Liver (tissue), 8 donors: ENCODE measurements at regions not wholly inside any gene's neighbourhood (a gene's known extent, or its start where the extent isn't known, plus 50 kb on each side); places are given as distances from the start of the nearest gene placed in this dataset.

Experiments
- DNase-seq: peaks from one replicate; pipeline ENCODE4 v3.0.0-alpha.2; 2017; ENCODE audit warnings: low spot score
- H3K27ac ChIP-seq, 2 donors: one replicate each; pipeline ENCODE4 v1.7.0; 2013; ENCODE audit warnings: inconsistent platforms in 2 of 2, low read length in 2 of 2, control low read depth in 1 of 2, low read depth in 1 of 2, mild to moderate bottlenecking in 1 of 2
- H3K27me3 ChIP-seq, 4 donors: one replicate each; pipeline versions ENCODE4 v1.6.1 to v1.7.0; 2013; ENCODE audit warnings: low read length in 3 of 4, inconsistent platforms in 1 of 4, mild to moderate bottlenecking in 1 of 4, moderate library complexity in 1 of 4; ENCODE audit not compliant: control insufficient read depth in 4 of 4, insufficient read depth in 4 of 4
- H3K36me3 ChIP-seq, 4 donors: one replicate each; pipeline versions ENCODE4 v1.6.1 to v1.7.0; 2013; ENCODE audit warnings: low read length in 3 of 4, mild to moderate bottlenecking in 3 of 4, low read depth in 1 of 4, moderate library complexity in 1 of 4; ENCODE audit not compliant: control insufficient read depth in 4 of 4, insufficient read depth in 3 of 4
- H3K4me1 ChIP-seq, 4 donors: one replicate each; pipeline versions ENCODE4 v1.6.1 to v1.7.0; 2013; ENCODE audit warnings: low read length in 3 of 4, mild to moderate bottlenecking in 3 of 4, moderate library complexity in 1 of 4; ENCODE audit not compliant: control insufficient read depth in 4 of 4, insufficient read depth in 4 of 4
- H3K4me3 ChIP-seq, 3 donors: one replicate each; pipeline versions ENCODE4 v1.6.1 to v1.7.0; 2013; ENCODE audit warnings: low read length in 3 of 3, control low read depth in 1 of 3, low read depth in 1 of 3, mild to moderate bottlenecking in 1 of 3
- H3K9ac ChIP-seq, 2 donors: one replicate each; pipeline ENCODE4 v1.7.0; 2013; ENCODE audit warnings: low read length in 2 of 2, mild to moderate bottlenecking in 2 of 2, moderate library complexity in 2 of 2, control low read depth in 1 of 2, low read depth in 1 of 2
- H3K9me3 ChIP-seq, 4 donors: one replicate each; pipeline versions ENCODE4 v1.6.1 to v1.7.0; 2013; ENCODE audit warnings: low read length in 3 of 4; ENCODE audit not compliant: control insufficient read depth in 4 of 4
- ATF3 ChIP-seq: IDR thresholded peaks from 2 replicates; pipeline ENCODE4 v1.6.1; 2016; ENCODE audit warnings: antibody characterized with exemption
- CTCF ChIP-seq: fragments of 150-350 bp; IDR thresholded peaks from 2 replicates; pipeline ENCODE4 v1.5.1; 2017; ENCODE audit warnings: improper control_type of control experiment, low read depth, low read length; ENCODE audit not compliant: missing input control
- EGR1 ChIP-seq, 2 donors: IDR thresholded peaks; 2 replicates each; pipeline ENCODE4 v1.6.1; 2016 to 2018; ENCODE audit warnings: antibody characterized with exemption in 2 of 2, low read depth in 2 of 2
- FOXA1 ChIP-seq: IDR thresholded peaks from 2 replicates; pipeline ENCODE4 v1.6.1; 2016; ENCODE audit warnings: antibody characterized with exemption
- FOXA2 ChIP-seq: IDR thresholded peaks from 2 replicates; pipeline ENCODE4 v1.6.1; 2016; ENCODE audit warnings: antibody characterized with exemption
- GABPA ChIP-seq, 2 donors: IDR thresholded peaks in 1 of 2; conservative IDR thresholded peaks in 1 of 2; 2 replicates each; pipeline ENCODE4 v1.6.1; 2016; ENCODE audit warnings: antibody characterized with exemption in 2 of 2, mild to moderate bottlenecking in 1 of 2, moderate library complexity in 1 of 2
- HNF4A ChIP-seq, 2 donors: conservative IDR thresholded peaks; 2 replicates each; pipeline ENCODE4 v1.6.1; 2016; ENCODE audit warnings: antibody characterized with exemption in 2 of 2, mild to moderate bottlenecking in 2 of 2
- HNF4G ChIP-seq: IDR thresholded peaks from 2 replicates; pipeline ENCODE4 v1.6.1; 2016; ENCODE audit warnings: antibody characterized with exemption
- JUND ChIP-seq, 2 donors: IDR thresholded peaks; 2 replicates each; pipeline ENCODE4 v1.6.1; 2016; ENCODE audit warnings: antibody characterized with exemption in 2 of 2
- MAX ChIP-seq: IDR thresholded peaks from 2 replicates; pipeline ENCODE4 v1.6.1; 2016; ENCODE audit warnings: antibody characterized with exemption
- NR2F2 ChIP-seq: IDR thresholded peaks from 2 replicates; pipeline ENCODE4 v1.6.1; 2016; ENCODE audit warnings: antibody characterized with exemption
- RAD21 ChIP-seq, 2 donors: IDR thresholded peaks; 2 replicates each; pipeline ENCODE4 v1.6.1; 2016; ENCODE audit warnings: antibody characterized with exemption in 2 of 2, mild to moderate bottlenecking in 2 of 2
- REST ChIP-seq: IDR thresholded peaks from 2 replicates; pipeline ENCODE4 v1.6.1; 2016; ENCODE audit warnings: antibody characterized with exemption, mild to moderate bottlenecking
- RXRA ChIP-seq, 2 donors: IDR thresholded peaks; 2 replicates each; pipeline ENCODE4 v1.6.1; 2017 to 2018; ENCODE audit warnings: antibody characterized with exemption in 2 of 2, mild to moderate bottlenecking in 1 of 2
- SP1 ChIP-seq: IDR thresholded peaks from 2 replicates; pipeline ENCODE4 v1.6.1; 2018; ENCODE audit warnings: antibody characterized with exemption, mild to moderate bottlenecking
- TAF1 ChIP-seq: conservative IDR thresholded peaks from 2 replicates; pipeline ENCODE4 v1.6.1; 2016; ENCODE audit warnings: antibody characterized with exemption, mild to moderate bottlenecking
- YY1 ChIP-seq: IDR thresholded peaks from 2 replicates; pipeline ENCODE4 v1.6.1; 2016; ENCODE audit warnings: antibody characterized with exemption, mild to moderate bottlenecking
- ZBTB33 ChIP-seq: IDR thresholded peaks from 2 replicates; pipeline ENCODE4 v1.6.1; 2016; ENCODE audit warnings: antibody characterized with exemption
- WGBS: extraction: QIAGEN DNeasy Blood & Tissue Kit; methylation state at CpG from one replicate; pipeline ENCODE4 v1.1.7; 2013; 5-methylcytosine and 5-hydroxymethylcytosine counted together
- donor health status: healthy.
- donor health status: healthy.
- donor health status: healthy.
- donor health status: healthy.
- donor health status: healthy.

- TF ChIP-seq REST (no peak), TAF1 (no peak), ZBTB33 (no peak), YY1 (no peak), GABPA (IDR thresholded peaks at IDR 0.05 in 1 of 2, conservative IDR thresholded peaks at IDR 0.05 in 1 of 2) (no peak), FOXA2 (no peak), NR2F2 (no peak), ATF3 (no peak), CTCF (no peak), EGR1 (IDR thresholded peaks at IDR 0.05; ENCODE audit: low read depth in 2 of 2) (no peak), HNF4A (conservative IDR thresholded peaks at IDR 0.05) (no peak), RXRA (IDR thresholded peaks at IDR 0.05) (no peak), JUND (IDR thresholded peaks at IDR 0.05) (no peak), HNF4G (no peak), RAD21 (IDR thresholded peaks at IDR 0.05) (no peak), FOXA1 (no peak), MAX (no peak), SP1 (no peak)
- Histone ChIP-seq H3K27ac (no peak overlapping the region), H3K4me3 (no peak overlapping the region), H3K4me1 (peaks cover 0 to 10% (median 3%) of the 10 kb centered on the region in 4 donors), H3K27me3 (no peaks in the 10 kb centered on the region), H3K9me3 (no peaks in the 10 kb centered on the region), H3K36me3 (no peaks in the 10 kb centered on the region), H3K9ac (no peak overlapping the region)
- no peak for DNase-seq
- WGBS, result 94% methylated on average over 1 of the region's 1 CpG
Observed at GRCh38 chr2:216578325-216578724, 54.9 kb upstream of the IGFBP2 start.

- Histone ChIP-seq H3K27ac (no peak overlapping the region), H3K27me3 (no peaks in the 10 kb centered on the region), H3K9me3 (no peaks in the 10 kb centered on the region), H3K36me3 (no peaks in the 10 kb centered on the region), H3K4me3 (no peak overlapping the region), H3K4me1 (no peaks in the 10 kb centered on the region), H3K9ac (no peak overlapping the region)
- 90% methylated on average over 8 of the region's 8 CpGs for WGBS
- DNase-seq, result no peak
- TF ChIP-seq GABPA (IDR thresholded peaks at IDR 0.05 in 1 of 2, conservative IDR thresholded peaks at IDR 0.05 in 1 of 2) (no peak), FOXA1 (no peak), HNF4A (conservative IDR thresholded peaks at IDR 0.05) (no peak), FOXA2 (no peak), REST (no peak), RAD21 (IDR thresholded peaks at IDR 0.05) (no peak), NR2F2 (no peak), JUND (IDR thresholded peaks at IDR 0.05) (no peak), ATF3 (no peak), YY1 (no peak), HNF4G (no peak), EGR1 (IDR thresholded peaks at IDR 0.05; ENCODE audit: low read depth in 2 of 2) (no peak), SP1 (no peak), TAF1 (no peak), ZBTB33 (no peak), RXRA (IDR thresholded peaks at IDR 0.05) (no peak)
Observed at GRCh38 chr2:216583147-216583546, 50.1 kb upstream of the IGFBP2 start.
